Common myeloid progenitor, CD34-positive (primary cell): ENCODE measurements at regions not wholly inside any gene's neighbourhood (a gene's known extent, or its start where the extent isn't known, plus 50 kb on each side); places are given as distances from the start of the nearest gene placed in this dataset.

ENCODE experiments used
- CTCF ChIA-PET: fragments of 350-600 bp; sonication (Branson Sonifier 250); formaldehyde crosslinking; loops from one replicate; lab custom pipeline; 2021; ENCODE audit warnings: antibody characterized with exemption; lab: Charles Lee
- POLR2A ChIA-PET: fragments of 350-600 bp; sonication (Branson Sonifier 250); formaldehyde crosslinking; loops from one replicate; lab custom pipeline; 2021; ENCODE audit warnings: antibody characterized with exemption; lab: Charles Lee
- DNase-seq, 3 donors: peaks; one replicate each; pipeline versions ENCODE4 v3.0.0 to v3.0.0-alpha.2; 2013
- H3K27ac ChIP-seq, 2 experiments: 1 replicate in 1 of 2; 2 replicates in 1 of 2; pipeline ENCODE4 v1.7.0; 2013; ENCODE audit warnings: inconsistent platforms in 2 of 2, low read length in 2 of 2, mild to moderate bottlenecking in 2 of 2, low read depth in 1 of 2, moderate library complexity in 1 of 2; ENCODE audit not compliant: severe bottlenecking in 2 of 2, insufficient read depth in 1 of 2, poor library complexity in 1 of 2
- H3K27me3 ChIP-seq, 5 experiments: replicated peaks in 2 of 5; 1 replicate in 3 of 5; 2 replicates in 2 of 5; pipeline versions ENCODE4 v1.6.1 to v1.7.0; 2013; ENCODE audit warnings: low read length in 4 of 5, mild to moderate bottlenecking in 2 of 5, moderate library complexity in 2 of 5, inconsistent platforms in 1 of 5; ENCODE audit not compliant: insufficient read depth in 5 of 5, control insufficient read depth in 4 of 5
- H3K36me3 ChIP-seq, 4 experiments: 1 replicate in 2 of 4; 2 replicates in 2 of 4; pipeline versions ENCODE4 v1.6.1 to v1.7.0; 2013; ENCODE audit warnings: low read length in 3 of 4, control low read depth in 1 of 4, mild to moderate bottlenecking in 1 of 4; ENCODE audit not compliant: control insufficient read depth in 4 of 4, insufficient read depth in 4 of 4
- H3K4me1 ChIP-seq, 4 experiments: 1 replicate in 3 of 4; 2 replicates in 1 of 4; pipeline versions ENCODE4 v1.6.1 to v1.7.1; 2013; ENCODE audit warnings: low read length in 3 of 4, mild to moderate bottlenecking in 3 of 4, control low read depth in 1 of 4, inconsistent platforms in 1 of 4, moderate library complexity in 1 of 4; ENCODE audit not compliant: control insufficient read depth in 4 of 4, insufficient read depth in 4 of 4; ENCODE audit errors: control extremely low read depth in 1 of 4
- H3K4me3 ChIP-seq, 7 experiments: 1 replicate in 4 of 7; 2 replicates in 3 of 7; pipeline versions ENCODE4 v1.5.1 to v1.7.0; 2013; ENCODE audit warnings: mild to moderate bottlenecking in 7 of 7, low read length in 6 of 7, moderate library complexity in 6 of 7, inconsistent platforms in 2 of 7, low read depth in 2 of 7, control low read depth in 1 of 7; ENCODE audit not compliant: insufficient read depth in 4 of 7, control insufficient read depth in 1 of 7; ENCODE audit errors: extremely low read depth in 1 of 7
- H3K9me3 ChIP-seq, 5 experiments: 1 replicate in 4 of 5; 2 replicates in 1 of 5; pipeline versions ENCODE4 v1.6.1 to v1.7.1; 2013; ENCODE audit warnings: low read length in 4 of 5, mild to moderate bottlenecking in 2 of 5, inconsistent platforms in 1 of 5, low read depth in 1 of 5, moderate library complexity in 1 of 5; ENCODE audit not compliant: control insufficient read depth in 4 of 5, insufficient read depth in 2 of 5; ENCODE audit errors: control extremely low read depth in 1 of 5
- WGBS: methylation state at CpG from one replicate; pipeline ENCODE4 v1.1.5; 2013; ENCODE audit not compliant: insufficient coverage; 5-methylcytosine and 5-hydroxymethylcytosine counted together

DNA sequence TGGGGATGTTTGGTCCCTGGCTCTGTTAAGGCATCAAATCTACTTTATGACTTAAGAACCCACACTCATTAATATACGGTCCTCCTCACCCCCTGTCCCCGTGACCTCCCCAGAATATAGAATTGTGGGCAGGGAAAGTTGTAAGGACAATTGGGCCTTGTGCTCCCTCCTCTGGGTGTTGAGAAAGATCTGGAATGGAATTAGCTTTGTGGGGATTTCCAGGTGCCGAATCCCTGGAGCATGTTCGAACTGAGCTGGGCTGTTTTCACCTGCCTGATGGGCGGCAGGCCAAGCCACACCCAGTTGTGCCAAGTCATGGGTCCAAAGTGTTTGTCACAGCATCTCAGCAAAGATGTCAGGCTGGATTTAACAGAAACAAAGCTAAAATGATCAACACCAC lies 349.3 kb upstream of the KLF3 start:
- H3K4me1 ChIP-seq, result peaks cover 4 to 20% (median 14%) of the 10 kb centered on the region in 4 experiments
- H3K27me3 ChIP-seq, result no peaks in the 10 kb centered on the region
- CTCF ChIA-PET, result interaction anchor here (1.1 kb wide), 1 partner anchor 246 kb away, joined by 3 read pairs; no protein-coding TSS in a partner anchor
- H3K36me3 ChIP-seq, result no peaks in the 10 kb centered on the region
- 78% methylated on average over 3 of the region's 5 CpGs for WGBS
- no peaks in the 10 kb centered on the region for H3K9me3 ChIP-seq
- no peak overlapping the region for H3K27ac ChIP-seq
- H3K4me3 ChIP-seq, result no peak overlapping the region
- POLR2A ChIA-PET, result no interaction called here
- no peak for DNase-seq

DNA sequence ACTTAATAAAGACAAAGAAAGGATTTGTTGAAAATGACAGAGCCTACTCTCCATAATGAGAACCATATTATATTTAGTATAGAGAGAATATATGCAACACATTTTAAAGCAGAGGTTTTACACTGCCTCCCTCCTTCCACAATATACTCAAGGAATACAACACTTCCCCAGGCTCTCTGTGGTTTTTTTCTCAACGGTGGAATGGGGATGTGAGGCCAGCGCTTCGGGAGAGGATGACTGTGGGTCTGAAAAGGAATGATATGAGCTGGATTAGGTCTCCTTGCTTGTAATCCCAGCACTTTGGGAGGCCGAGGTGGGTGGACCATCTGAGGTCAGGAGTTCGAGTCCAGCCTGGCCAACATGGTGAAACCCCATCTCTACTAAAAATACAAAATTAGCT lies 348.7 kb upstream of the KLF3 start:
- H3K4me1 ChIP-seq, result peaks cover 9 to 27% (median 17%) of the 10 kb centered on the region in 4 experiments
- H3K27ac ChIP-seq, result no peak overlapping the region
- POLR2A ChIA-PET, result no interaction called here
- DNase-seq, result no peak
- CTCF ChIA-PET, result interaction anchor here (1.1 kb wide), 1 partner anchor 383 kb away, joined by 3 read pairs; no protein-coding TSS in a partner anchor
- no peak overlapping the region for H3K4me3 ChIP-seq
- H3K36me3 ChIP-seq, result no peaks in the 10 kb centered on the region
- H3K9me3 ChIP-seq, result no peaks in the 10 kb centered on the region
- H3K27me3 ChIP-seq, result no peaks in the 10 kb centered on the region
- WGBS, result no CpG with 5 or more reads among the region's 5 CpGs

- H3K36me3 ChIP-seq, result no peaks in the 10 kb centered on the region
- WGBS, result 100% methylated on average over 4 of the region's 5 CpGs
- H3K27ac ChIP-seq, result no peak overlapping the region
- DNase-seq, result no peak
- ChIA-PET CTCF (interaction anchor here (1.1 to 1.7 kb wide), 3 partner anchors 18 to 382 kb away, joined by 3 to 4 read pairs (median 3); no protein-coding TSS in a partner anchor), POLR2A (no interaction called here)
- H3K4me3 ChIP-seq, result no peak overlapping the region
- H3K9me3 ChIP-seq, result no peaks in the 10 kb centered on the region
- no peaks in the 10 kb centered on the region for H3K27me3 ChIP-seq
- H3K4me1 ChIP-seq, result peaks cover 10 to 27% (median 19%) of the 10 kb centered on the region in 4 experiments
Measured at GRCh38 chr4:38316045-38316444, 348.0 kb upstream of the KLF3 start.

DNA sequence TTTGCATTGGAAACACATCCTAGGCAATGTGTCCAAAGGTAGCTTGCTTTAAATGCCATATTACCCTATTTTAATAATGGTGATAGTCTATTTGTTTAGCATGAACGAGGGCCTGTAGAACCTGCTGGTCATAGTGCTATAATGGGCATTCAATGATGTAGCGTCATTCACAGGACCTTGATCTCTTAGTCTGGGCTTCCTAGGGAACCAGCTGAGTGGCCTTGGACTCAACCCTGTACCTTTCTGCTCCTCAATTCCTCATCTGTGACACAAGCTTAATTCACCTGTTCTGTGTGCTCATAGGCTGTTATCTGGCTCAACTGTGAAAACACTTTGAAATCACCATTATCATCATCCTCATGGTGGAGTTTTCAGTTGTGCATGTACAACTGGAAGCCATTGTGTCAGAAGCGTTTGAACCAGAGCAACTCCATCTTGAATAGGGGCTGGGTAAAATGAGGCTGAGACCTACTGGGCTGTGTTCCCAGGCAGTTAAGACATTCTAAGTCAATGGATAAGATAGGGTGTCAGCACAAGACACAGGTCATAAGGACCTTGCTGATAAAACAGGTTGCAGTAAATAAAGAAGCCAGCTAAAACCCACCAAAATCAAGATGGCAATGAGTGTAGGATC lies 346.8 kb upstream of the KLF3 start:
- 100% methylated on average over 2 of the region's 3 CpGs for WGBS
- no peak overlapping the region for H3K4me3 ChIP-seq
- no peaks in the 10 kb centered on the region for H3K36me3 ChIP-seq
- POLR2A ChIA-PET, result no interaction called here
- no peak overlapping the region for H3K27ac ChIP-seq
- no peak for DNase-seq
- CTCF ChIA-PET, result interaction anchor here (1.1 to 1.7 kb wide), 4 partner anchors 19 to 358 kb away, joined by 3 to 4 read pairs (median 4); no protein-coding TSS in a partner anchor
- no peaks in the 10 kb centered on the region for H3K9me3 ChIP-seq
- peaks cover 10 to 27% (median 19%) of the 10 kb centered on the region in 4 experiments for H3K4me1 ChIP-seq
- no peaks in the 10 kb centered on the region for H3K27me3 ChIP-seq

- WGBS, result 0% methylated on average over 8 of the region's 22 CpGs
- H3K27ac ChIP-seq, result peak overlapping the region in 1 of 2 experiments; percentile 72
- POLR2A ChIA-PET, result no interaction called here
- H3K9me3 ChIP-seq, result no peaks in the 10 kb centered on the region
- H3K4me1 ChIP-seq, result peaks cover 10 to 27% (median 19%) of the 10 kb centered on the region in 4 experiments
- H3K27me3 ChIP-seq, result no peaks in the 10 kb centered on the region
- no peaks in the 10 kb centered on the region for H3K36me3 ChIP-seq
- peak overlapping the region in 6 of 7 experiments; percentile 40 to 82 (median 69) for H3K4me3 ChIP-seq
- peak; percentile 69 to 86 (median 81) for DNase-seq
- CTCF ChIA-PET, result interaction anchor here (0.7 to 8.2 kb wide), 20 partner anchors 8 to 409 kb away, joined by 3 to 79 read pairs (median 4); no protein-coding TSS in a partner anchor
Measured at GRCh38 chr4:38318737-38319455, 345.1 kb upstream of the KLF3 start.

DNA sequence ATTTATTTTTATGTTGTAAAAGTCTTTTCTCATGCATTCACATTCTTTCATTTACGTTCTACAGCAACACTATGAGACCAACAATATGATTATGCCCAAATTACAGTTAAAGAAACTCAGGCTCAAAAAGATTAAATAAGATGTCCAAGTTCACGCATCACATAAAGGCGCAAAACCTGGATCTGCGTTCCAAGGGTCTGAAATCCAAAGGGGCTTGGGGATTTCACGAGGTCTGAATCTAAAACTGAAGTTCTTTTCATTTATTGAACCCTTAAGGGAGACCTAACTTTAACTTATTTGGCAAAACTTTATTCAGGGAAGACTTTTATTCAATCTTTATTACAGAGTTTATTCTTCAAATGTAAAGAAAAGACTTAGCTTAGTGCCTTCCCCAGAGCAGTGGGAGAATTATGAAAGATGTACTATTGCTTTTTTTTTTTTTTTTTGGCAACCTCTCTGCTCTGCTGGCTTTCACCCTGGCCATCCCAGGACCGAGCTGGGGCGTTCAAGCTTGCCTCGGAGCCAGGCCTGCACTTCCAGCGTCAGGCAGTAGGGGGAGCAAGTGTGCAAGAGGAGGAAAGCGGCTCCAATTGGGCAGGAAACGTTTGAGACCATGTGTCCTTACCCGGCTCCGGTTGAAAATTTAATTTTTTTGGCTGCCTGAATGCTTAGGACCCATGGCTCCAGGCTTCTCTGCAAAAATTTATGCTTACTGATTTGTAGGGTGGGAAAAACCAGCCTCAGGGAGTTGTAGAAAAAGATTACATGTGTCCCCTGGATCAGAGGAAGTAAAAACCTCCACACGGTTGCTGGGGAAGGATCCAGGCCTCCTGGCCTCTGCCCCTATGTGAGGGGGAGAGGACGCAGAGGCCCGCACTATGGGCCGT lies 344.3 kb upstream of the KLF3 start:
- DNase-seq, result peak; percentile 83 to 92 (median 90)

More for the DNA sequence above, 344.3 kb upstream of the KLF3 start:
- H3K9me3 ChIP-seq, result peaks cover 0 to 2% (median 0%) of the 10 kb centered on the region in 5 experiments
- H3K27me3 ChIP-seq, result no peaks in the 10 kb centered on the region
- POLR2A ChIA-PET, result interaction anchor here (0.6 kb wide), 1 partner anchor 67 kb away, joined by 6 read pairs; no protein-coding TSS in a partner anchor
- WGBS, result 29% methylated on average over 15 of the region's 17 CpGs
- CTCF ChIA-PET, result interaction anchor here (0.7 to 8.2 kb wide), 25 partner anchors 8 to 408 kb away, joined by 3 to 79 read pairs (median 4); no protein-coding TSS in a partner anchor
- H3K4me3 ChIP-seq, result peak overlapping the region in 6 of 7 experiments; percentile 40 to 82 (median 69)
- peaks cover 10 to 27% (median 19%) of the 10 kb centered on the region in 4 experiments for H3K4me1 ChIP-seq
- H3K36me3 ChIP-seq, result no peaks in the 10 kb centered on the region
- H3K27ac ChIP-seq, result peak overlapping the region in 1 of 2 experiments; percentile 72
